H1 (cell line): ENCODE measurements at regions not wholly inside any gene's neighbourhood (a gene's known extent, or its start where the extent isn't known, plus 50 kb on each side); places are given as distances from the start of the nearest gene placed in this dataset.

ENCODE experiments used
- CTCF ChIA-PET: fragments of 300-600 bp; sonication (Branson Sonifier 250); formaldehyde crosslinking; loops from one replicate; lab custom pipeline; 2021; ENCODE audit not compliant: partially characterized antibody; lab: Charles Lee
- POLR2A ChIA-PET: fragments of 300-600 bp; sonication (Branson Sonifier 250); formaldehyde crosslinking; loops from one replicate; lab custom pipeline; 2021; ENCODE audit warnings: inconsistent platforms; ENCODE audit not compliant: partially characterized antibody; lab: Charles Lee
- DNase-seq, 2 experiments: peaks; one replicate each; pipeline versions ENCODE4 v3.0.0 to v3.0.0-alpha.2; 2010 to 2022; ENCODE audit warnings: low spot score in 2 of 2, low read depth in 1 of 2, mixed read lengths in 1 of 2
- FAIRE-seq: peaks from 2 replicates; lab custom pipeline; 2011; peaks lifted over from hg19 to GRCh38; lab: Jason Lieb, UNC
- H2AFZ ChIP-seq: 2 replicates; pipeline ENCODE4 v1.8.1; 2012; ENCODE audit warnings: low read length, inconsistent platforms
- H2AK5ac ChIP-seq: 2 replicates; pipeline ENCODE4 v1.6.1; 2013; ENCODE audit warnings: low read depth, low read length
- H2BK120ac ChIP-seq: replicated peaks from 2 replicates; pipeline ENCODE3; 2013; ENCODE audit warnings: low read depth, low read length, inconsistent platforms
- H2BK12ac ChIP-seq: 2 replicates; pipeline ENCODE4 v1.6.1; 2013; ENCODE audit warnings: low read depth, low read length
- H2BK15ac ChIP-seq: 2 replicates; pipeline ENCODE4 v1.6.1; 2013; ENCODE audit warnings: low read length
- H2BK20ac ChIP-seq: 2 replicates; pipeline ENCODE4 v1.6.1; 2013; ENCODE audit warnings: low read length
- H2BK5ac ChIP-seq: 2 replicates; pipeline ENCODE4 v1.6.1; 2013; ENCODE audit warnings: low read depth, low read length
- H3K14ac ChIP-seq: 2 replicates; pipeline ENCODE4 v1.6.1; 2013; ENCODE audit warnings: inconsistent platforms; ENCODE audit not compliant: insufficient read length
- H3K18ac ChIP-seq: 2 replicates; pipeline ENCODE4 v1.6.1; 2013; ENCODE audit warnings: low read length; ENCODE audit errors: extremely low read depth
- H3K23ac ChIP-seq: 2 replicates; pipeline ENCODE4 v1.6.1; 2013; ENCODE audit warnings: inconsistent platforms; ENCODE audit not compliant: insufficient read length
- H3K23me2 ChIP-seq: 2 replicates; pipeline ENCODE4 v1.6.1; 2013; ENCODE audit warnings: low read depth, low read length
- H3K27ac ChIP-seq: 2 replicates; pipeline ENCODE4 v1.6.1; 2011; ENCODE audit warnings: low read depth, low read length, inconsistent platforms
- H3K27me3 ChIP-seq, 4 experiments: replicated peaks in 1 of 4; 1 replicate in 1 of 4; 2 replicates in 3 of 4; pipeline versions ENCODE4 v1.6.1 to v1.8.1; 2011 to 2013; ENCODE audit warnings: low read length in 3 of 4, mild to moderate bottlenecking in 3 of 4, inconsistent platforms in 2 of 4, mixed read lengths in 2 of 4, moderate library complexity in 1 of 4; ENCODE audit not compliant: control insufficient read depth in 3 of 4, insufficient read depth in 3 of 4; ENCODE audit errors: extremely low read depth in 1 of 4
- H3K36me3 ChIP-seq, 4 experiments: 2 replicates each; pipeline versions ENCODE4 v1.6.1 to v1.8.1; 2011 to 2013; ENCODE audit warnings: mild to moderate bottlenecking in 4 of 4, low read length in 3 of 4, moderate library complexity in 2 of 4, control low read depth in 1 of 4, inconsistent platforms in 1 of 4; ENCODE audit not compliant: insufficient read depth in 4 of 4, control insufficient read depth in 2 of 4
- H3K4ac ChIP-seq: replicated peaks from 2 replicates; pipeline ENCODE3; 2013; ENCODE audit warnings: low read length, low read depth, mixed read lengths, inconsistent platforms; ENCODE audit not compliant: insufficient read length
- H3K4me1 ChIP-seq, 4 experiments: replicated peaks in 1 of 4; 1 replicate in 1 of 4; 2 replicates in 3 of 4; pipeline versions ENCODE4 v1.6.1 to v1.8.1; 2011 to 2013; ENCODE audit warnings: low read length in 3 of 4, inconsistent platforms in 2 of 4, mixed read lengths in 1 of 4; ENCODE audit not compliant: insufficient read depth in 4 of 4, control insufficient read depth in 3 of 4
- H3K4me2 ChIP-seq, 2 experiments: 2 replicates each; pipeline versions ENCODE4 v1.6.1 to v1.8.1; 2011 to 2013; ENCODE audit warnings: low read depth in 2 of 2, low read length in 2 of 2, control low read depth in 1 of 2, inconsistent platforms in 1 of 2, mild to moderate bottlenecking in 1 of 2; ENCODE audit not compliant: insufficient read depth in 1 of 2
- H3K4me3 ChIP-seq, 4 experiments: fragments of 200-600, 300-600 bp in 1 of 4; sonication (generic), shearing (Covaris generic), sonication (Bioruptor Twin) in 1 of 4; 2 replicates each; pipeline versions ENCODE4 v1.5.1 to v1.8.1; 2011 to 2016; ENCODE audit warnings: low read length in 4 of 4, low read depth in 3 of 4, control low read depth in 2 of 4, inconsistent platforms in 2 of 4, mild to moderate bottlenecking in 2 of 4, mixed read lengths in 1 of 4, moderate library complexity in 1 of 4; ENCODE audit not compliant: insufficient read depth in 2 of 4; ENCODE audit errors: extremely low read depth in 1 of 4
- H3K56ac ChIP-seq: replicated peaks from 2 replicates; pipeline ENCODE3; 2013; ENCODE audit warnings: low read depth, mild to moderate bottlenecking, mixed read lengths, low read length, inconsistent platforms; ENCODE audit not compliant: insufficient read length
- H3K79me1 ChIP-seq: 2 replicates; pipeline ENCODE4 v1.6.1; 2013; ENCODE audit warnings: low read depth, low read length, control low read depth
- H3K79me2 ChIP-seq, 2 experiments: 2 replicates each; pipeline versions ENCODE4 v1.6.1 to v1.8.1; 2012 to 2013; ENCODE audit warnings: low read length in 2 of 2, mild to moderate bottlenecking in 2 of 2, inconsistent platforms in 1 of 2; ENCODE audit not compliant: insufficient read depth in 2 of 2, control insufficient read depth in 1 of 2
- H3K9ac ChIP-seq, 4 experiments: replicated peaks in 1 of 4; 1 replicate in 1 of 4; 2 replicates in 3 of 4; pipeline versions ENCODE4 v1.6.1 to v1.8.1; 2011 to 2013; ENCODE audit warnings: low read depth in 3 of 4, low read length in 3 of 4, control low read depth in 2 of 4, mild to moderate bottlenecking in 2 of 4, moderate library complexity in 2 of 4, inconsistent platforms in 1 of 4; ENCODE audit errors: extremely low read depth in 1 of 4
- H3K9me3 ChIP-seq, 2 experiments: 2 replicates each; pipeline versions ENCODE4 v1.6.1 to v1.8.1; 2012 to 2013; ENCODE audit warnings: mild to moderate bottlenecking in 2 of 2, moderate library complexity in 2 of 2, control low read depth in 1 of 2, inconsistent platforms in 1 of 2, low read depth in 1 of 2, low read length in 1 of 2, mixed read lengths in 1 of 2; ENCODE audit not compliant: insufficient read depth in 2 of 2
- H4K20me1 ChIP-seq, 2 experiments: replicated peaks in 1 of 2; 2 replicates each; pipeline versions ENCODE3 to v1.8.1; 2011 to 2013; ENCODE audit warnings: inconsistent platforms in 2 of 2, low read length in 2 of 2, mild to moderate bottlenecking in 1 of 2; ENCODE audit not compliant: insufficient read depth in 2 of 2, control insufficient read depth in 1 of 2
- H4K5ac ChIP-seq: 2 replicates; pipeline ENCODE4 v1.6.1; 2013; ENCODE audit warnings: low read length, low read depth, mixed read lengths, inconsistent platforms; ENCODE audit not compliant: insufficient read length
- H4K8ac ChIP-seq: 2 replicates; pipeline ENCODE4 v1.8.0; 2013; ENCODE audit warnings: mild to moderate bottlenecking, moderate library complexity, low read length, inconsistent platforms; ENCODE audit not compliant: insufficient read depth; ENCODE audit errors: extremely low read depth
- H4K91ac ChIP-seq: replicated peaks from 2 replicates; pipeline ENCODE3; 2013; ENCODE audit warnings: low read length, mixed read lengths, inconsistent platforms; ENCODE audit not compliant: insufficient read length
- CEBPB ChIP-seq: IDR thresholded peaks from 2 replicates; pipeline ENCODE4 v1.6.1; 2012; ENCODE audit warnings: low read depth, low read length
- RNF2 ChIP-seq: fragments of 200-900, 300-1000 bp; sonication (generic); IDR thresholded peaks from 2 replicates; pipeline ENCODE4 v1.7.1; 2016; ENCODE audit warnings: borderline replicate concordance, low read depth, mild to moderate bottlenecking, antibody characterized with exemption, low read length; ENCODE audit not compliant: poor library complexity, severe bottlenecking; ENCODE audit errors: missing control alignments
- SP1 ChIP-seq: IDR thresholded peaks from 2 replicates; pipeline ENCODE4 v1.6.1; 2011; ENCODE audit warnings: low read depth, low read length
- WGBS, 2 experiments: shearing (Covaris generic) in 1 of 2; methylation state at CpG; one replicate each; pipeline versions ENCODE4 v1.1.6 to v1.1.7; 2013 to 2015; ENCODE audit warnings: low lambda C conversion rate in 2 of 2, mixed read lengths in 2 of 2, inconsistent platforms in 1 of 2, low coverage in 1 of 2, missing lambda C conversion rate in 1 of 2; ENCODE audit not compliant: insufficient replicate concordance in 2 of 2, insufficient coverage in 1 of 2, insufficient read length in 1 of 2; ENCODE audit errors: extremely low coverage in 1 of 2, missing lambda C conversion rate in 1 of 2; 5-methylcytosine and 5-hydroxymethylcytosine counted together
- TF ChIP-seq, protein P1 (sequence below): IDR thresholded peaks from 2 replicates; pipeline ENCODE4 v1.6.1; 2011; ENCODE audit warnings: low read length, improper control_type of control experiment

DNA sequence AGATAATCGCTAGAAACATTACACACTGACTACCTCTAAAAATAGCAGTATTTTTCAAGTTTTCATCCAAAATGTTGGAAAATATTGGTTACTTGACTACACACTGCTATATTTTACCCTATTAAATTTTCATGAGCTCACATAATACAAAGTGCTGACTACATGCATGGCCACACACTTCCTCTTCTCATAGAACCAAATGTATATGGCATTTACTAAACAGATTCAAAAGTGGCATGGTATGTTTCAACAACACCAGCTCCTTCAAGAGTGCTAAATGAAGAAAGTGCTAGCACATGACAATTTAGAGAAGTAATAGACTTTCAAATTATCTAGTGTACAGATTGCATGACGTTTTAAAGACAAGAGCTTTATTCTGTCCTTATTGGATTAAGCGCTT is 780.4 kb upstream of the SLITRK6 start:
- H3K9ac ChIP-seq = no peak overlapping the region
- H3K79me2 ChIP-seq = no peaks in the 10 kb centered on the region
- H3K79me1 ChIP-seq = no peaks in the 10 kb centered on the region
- CTCF ChIA-PET = interaction anchor here (1.1 kb wide), 1 partner anchor 12 kb away, joined by 3 read pairs; no protein-coding TSS in a partner anchor
- H3K23ac ChIP-seq = no peak overlapping the region
- peaks cover 0 to 1% (median 0%) of the 10 kb centered on the region in 4 experiments; a peak in 2 of 7 replicates for H3K27me3 ChIP-seq
- no peak overlapping the region for H2BK5ac ChIP-seq
- H3K27ac ChIP-seq = no peak overlapping the region
- H2BK120ac ChIP-seq = no peak overlapping the region
- DNase-seq = no peak
- H3K18ac ChIP-seq = no peak overlapping the region
- no peaks in the 10 kb centered on the region for H3K9me3 ChIP-seq
- H2AFZ ChIP-seq = no peak overlapping the region
- POLR2A ChIA-PET = no interaction called here
- 90% methylated on average over 3 of the region's 3 CpGs; no CpG with 5 or more reads in 1 of the 2 experiments for WGBS, 2 experiments
- TF ChIP-seq, protein P1, sequence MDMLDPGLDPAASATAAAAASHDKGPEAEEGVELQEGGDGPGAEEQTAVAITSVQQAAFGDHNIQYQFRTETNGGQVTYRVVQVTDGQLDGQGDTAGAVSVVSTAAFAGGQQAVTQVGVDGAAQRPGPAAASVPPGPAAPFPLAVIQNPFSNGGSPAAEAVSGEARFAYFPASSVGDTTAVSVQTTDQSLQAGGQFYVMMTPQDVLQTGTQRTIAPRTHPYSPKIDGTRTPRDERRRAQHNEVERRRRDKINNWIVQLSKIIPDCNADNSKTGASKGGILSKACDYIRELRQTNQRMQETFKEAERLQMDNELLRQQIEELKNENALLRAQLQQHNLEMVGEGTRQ = no peak
- no peak for TF ChIP-seq RNF2
- TF ChIP-seq CEBPB = no peak
- TF ChIP-seq SP1 = no peak
- TF ChIP-seq, all 59 proteins: peak for 0
- Histone ChIP-seq H4K5ac (no peak overlapping the region), H3K36me3 (no peaks in the 10 kb centered on the region), H3K4me1 (no peaks in the 10 kb centered on the region), H3K56ac (no peak overlapping the region), H2BK15ac (no peak overlapping the region), H2BK20ac (no peak overlapping the region), H3K4me3 (no peak overlapping the region), H2BK12ac (no peak overlapping the region), H3K23me2 (no peaks in the 10 kb centered on the region), H3K4ac (no peak overlapping the region), H3K4me2 (no peak overlapping the region), H3K14ac (no peak overlapping the region), H4K20me1 (no peaks in the 10 kb centered on the region), H4K8ac (no peak overlapping the region), H4K91ac (no peak overlapping the region), H2AK5ac (no peak overlapping the region)
- no peak for FAIRE-seq
